ENCODE measurements at regions not wholly inside any gene's neighbourhood (a gene's known extent, or its start where the extent isn't known, plus 50 kb on each side); places are given as distances from the start of the nearest gene placed in this dataset.

GRCh38 chr9:21687351-21687750, 115.1 kb upstream of the MTAP start:
- Mint-ChIP-seq H3K4me1 (ENCODE audit: low read depth, unreplicated experiment) (peaks cover 10% of the 10 kb centered on the region), H3K27me3 (ENCODE audit: unreplicated experiment) (peaks cover 2% of the 10 kb centered on the region), H3K4me3 (ENCODE audit: unreplicated experiment) (no peak overlapping the region), H3K27ac (ENCODE audit: unreplicated experiment) (no peak overlapping the region), H3K36me3 (ENCODE audit: unreplicated experiment) (no peaks in the 10 kb centered on the region), H3K9me3 (ENCODE audit: unreplicated experiment) (no peaks in the 10 kb centered on the region)
- DNase-seq = no peak
- no peak for TF ChIP-seq CTCF (IDR thresholded peaks at IDR 0.05; ENCODE audit: partially characterized antibody, unreplicated experiment)

- H3K36me3 Mint-ChIP-seq (ENCODE audit: unreplicated experiment) = no peaks in the 10 kb centered on the region
- no peak for DNase-seq
- H3K27me3 Mint-ChIP-seq (ENCODE audit: unreplicated experiment) = peaks cover 2% of the 10 kb centered on the region
- no peak for TF ChIP-seq CTCF (IDR thresholded peaks at IDR 0.05; ENCODE audit: partially characterized antibody, unreplicated experiment)
- no peak overlapping the region for H3K4me3 Mint-ChIP-seq (ENCODE audit: unreplicated experiment)
- H3K9me3 Mint-ChIP-seq (ENCODE audit: unreplicated experiment) = no peaks in the 10 kb centered on the region
- peaks cover 4% of the 10 kb centered on the region for H3K4me1 Mint-ChIP-seq (ENCODE audit: low read depth, unreplicated experiment)
- no peak overlapping the region for H3K27ac Mint-ChIP-seq (ENCODE audit: unreplicated experiment)
Measured at GRCh38 chr9:21688108-21689102, 114.0 kb upstream of the MTAP start.

- TF ChIP-seq CTCF (IDR thresholded peaks at IDR 0.05; ENCODE audit: partially characterized antibody, unreplicated experiment) = no peak
- no peak overlapping the region for H3K27ac Mint-ChIP-seq (ENCODE audit: unreplicated experiment)
- no peaks in the 10 kb centered on the region for H3K36me3 Mint-ChIP-seq (ENCODE audit: unreplicated experiment)
- peaks cover 2% of the 10 kb centered on the region for H3K27me3 Mint-ChIP-seq (ENCODE audit: unreplicated experiment)
- H3K4me1 Mint-ChIP-seq (ENCODE audit: low read depth, unreplicated experiment) = no peaks in the 10 kb centered on the region
- H3K4me3 Mint-ChIP-seq (ENCODE audit: unreplicated experiment) = no peak overlapping the region
- H3K9me3 Mint-ChIP-seq (ENCODE audit: unreplicated experiment) = peaks cover 1% of the 10 kb centered on the region
- DNase-seq = no peak
Measured at GRCh38 chr9:21689854-21690253, 112.6 kb upstream of the MTAP start.

GRCh38 chr9:21690561-21690960, 111.9 kb upstream of the MTAP start:
- Mint-ChIP-seq H3K4me3 (ENCODE audit: unreplicated experiment) (no peak overlapping the region), H3K9me3 (ENCODE audit: unreplicated experiment) (peaks cover 4% of the 10 kb centered on the region), H3K4me1 (ENCODE audit: low read depth, unreplicated experiment) (no peaks in the 10 kb centered on the region), H3K27me3 (ENCODE audit: unreplicated experiment) (peaks cover 6% of the 10 kb centered on the region), H3K27ac (ENCODE audit: unreplicated experiment) (no peak overlapping the region), H3K36me3 (ENCODE audit: unreplicated experiment) (peaks cover 6% of the 10 kb centered on the region)
- no peak for DNase-seq
- no peak for TF ChIP-seq CTCF (IDR thresholded peaks at IDR 0.05; ENCODE audit: partially characterized antibody, unreplicated experiment)

GRCh38 chr9:21692390-21692789, 110.0 kb upstream of the MTAP start:
- Mint-ChIP-seq H3K4me1 (ENCODE audit: low read depth, unreplicated experiment) (no peaks in the 10 kb centered on the region), H3K27ac (ENCODE audit: unreplicated experiment) (no peak overlapping the region), H3K4me3 (ENCODE audit: unreplicated experiment) (no peak overlapping the region), H3K9me3 (ENCODE audit: unreplicated experiment) (peaks cover 5% of the 10 kb centered on the region), H3K36me3 (ENCODE audit: unreplicated experiment) (peaks cover 10% of the 10 kb centered on the region), H3K27me3 (ENCODE audit: unreplicated experiment) (peaks cover 6% of the 10 kb centered on the region)
- TF ChIP-seq CTCF (IDR thresholded peaks at IDR 0.05; ENCODE audit: partially characterized antibody, unreplicated experiment) = no peak
- no peak for DNase-seq
